Liver (tissue), 8 donors: ENCODE measurements at regions not wholly inside any gene's neighbourhood (a gene's known extent, or its start where the extent isn't known, plus 50 kb on each side); places are given as distances from the start of the nearest gene placed in this dataset.

Source experiments
- DNase-seq: peaks from one replicate; pipeline ENCODE4 v3.0.0-alpha.2; 2017; ENCODE audit warnings: low spot score
- H3K27ac ChIP-seq, 2 donors: one replicate each; pipeline ENCODE4 v1.7.0; 2013; ENCODE audit warnings: inconsistent platforms in 2 of 2, low read length in 2 of 2, control low read depth in 1 of 2, low read depth in 1 of 2, mild to moderate bottlenecking in 1 of 2
- H3K27me3 ChIP-seq, 4 donors: one replicate each; pipeline versions ENCODE4 v1.6.1 to v1.7.0; 2013; ENCODE audit warnings: low read length in 3 of 4, inconsistent platforms in 1 of 4, mild to moderate bottlenecking in 1 of 4, moderate library complexity in 1 of 4; ENCODE audit not compliant: control insufficient read depth in 4 of 4, insufficient read depth in 4 of 4
- H3K36me3 ChIP-seq, 4 donors: one replicate each; pipeline versions ENCODE4 v1.6.1 to v1.7.0; 2013; ENCODE audit warnings: low read length in 3 of 4, mild to moderate bottlenecking in 3 of 4, low read depth in 1 of 4, moderate library complexity in 1 of 4; ENCODE audit not compliant: control insufficient read depth in 4 of 4, insufficient read depth in 3 of 4
- H3K4me1 ChIP-seq, 4 donors: one replicate each; pipeline versions ENCODE4 v1.6.1 to v1.7.0; 2013; ENCODE audit warnings: low read length in 3 of 4, mild to moderate bottlenecking in 3 of 4, moderate library complexity in 1 of 4; ENCODE audit not compliant: control insufficient read depth in 4 of 4, insufficient read depth in 4 of 4
- H3K4me3 ChIP-seq, 3 donors: one replicate each; pipeline versions ENCODE4 v1.6.1 to v1.7.0; 2013; ENCODE audit warnings: low read length in 3 of 3, control low read depth in 1 of 3, low read depth in 1 of 3, mild to moderate bottlenecking in 1 of 3
- H3K9ac ChIP-seq, 2 donors: one replicate each; pipeline ENCODE4 v1.7.0; 2013; ENCODE audit warnings: low read length in 2 of 2, mild to moderate bottlenecking in 2 of 2, moderate library complexity in 2 of 2, control low read depth in 1 of 2, low read depth in 1 of 2
- H3K9me3 ChIP-seq, 4 donors: one replicate each; pipeline versions ENCODE4 v1.6.1 to v1.7.0; 2013; ENCODE audit warnings: low read length in 3 of 4; ENCODE audit not compliant: control insufficient read depth in 4 of 4
- ATF3 ChIP-seq: IDR thresholded peaks from 2 replicates; pipeline ENCODE4 v1.6.1; 2016; ENCODE audit warnings: antibody characterized with exemption
- EGR1 ChIP-seq, 2 donors: IDR thresholded peaks; 2 replicates each; pipeline ENCODE4 v1.6.1; 2016 to 2018; ENCODE audit warnings: antibody characterized with exemption in 2 of 2, low read depth in 2 of 2
- FOXA1 ChIP-seq: IDR thresholded peaks from 2 replicates; pipeline ENCODE4 v1.6.1; 2016; ENCODE audit warnings: antibody characterized with exemption
- FOXA2 ChIP-seq: IDR thresholded peaks from 2 replicates; pipeline ENCODE4 v1.6.1; 2016; ENCODE audit warnings: antibody characterized with exemption
- HNF4A ChIP-seq, 2 donors: conservative IDR thresholded peaks; 2 replicates each; pipeline ENCODE4 v1.6.1; 2016; ENCODE audit warnings: antibody characterized with exemption in 2 of 2, mild to moderate bottlenecking in 2 of 2
- HNF4G ChIP-seq: IDR thresholded peaks from 2 replicates; pipeline ENCODE4 v1.6.1; 2016; ENCODE audit warnings: antibody characterized with exemption
- JUND ChIP-seq, 2 donors: IDR thresholded peaks; 2 replicates each; pipeline ENCODE4 v1.6.1; 2016; ENCODE audit warnings: antibody characterized with exemption in 2 of 2
- MAX ChIP-seq: IDR thresholded peaks from 2 replicates; pipeline ENCODE4 v1.6.1; 2016; ENCODE audit warnings: antibody characterized with exemption
- NR2F2 ChIP-seq: IDR thresholded peaks from 2 replicates; pipeline ENCODE4 v1.6.1; 2016; ENCODE audit warnings: antibody characterized with exemption
- RAD21 ChIP-seq, 2 donors: IDR thresholded peaks; 2 replicates each; pipeline ENCODE4 v1.6.1; 2016; ENCODE audit warnings: antibody characterized with exemption in 2 of 2, mild to moderate bottlenecking in 2 of 2
- REST ChIP-seq: IDR thresholded peaks from 2 replicates; pipeline ENCODE4 v1.6.1; 2016; ENCODE audit warnings: antibody characterized with exemption, mild to moderate bottlenecking
- RXRA ChIP-seq, 2 donors: IDR thresholded peaks; 2 replicates each; pipeline ENCODE4 v1.6.1; 2017 to 2018; ENCODE audit warnings: antibody characterized with exemption in 2 of 2, mild to moderate bottlenecking in 1 of 2
- SP1 ChIP-seq: IDR thresholded peaks from 2 replicates; pipeline ENCODE4 v1.6.1; 2018; ENCODE audit warnings: antibody characterized with exemption, mild to moderate bottlenecking
- WGBS: extraction: QIAGEN DNeasy Blood & Tissue Kit; methylation state at CpG from one replicate; pipeline ENCODE4 v1.1.7; 2013; 5-methylcytosine and 5-hydroxymethylcytosine counted together
- TF ChIP-seq, protein P1 (sequence below): IDR thresholded peaks from 2 replicates; pipeline ENCODE4 v1.6.1; 2016; ENCODE audit warnings: antibody characterized with exemption
- TF ChIP-seq, protein P2 (sequence below): fragments of 150-350 bp; IDR thresholded peaks from 2 replicates; pipeline ENCODE4 v1.5.1; 2017; ENCODE audit warnings: improper control_type of control experiment, low read depth, low read length; ENCODE audit not compliant: missing input control
- donor health status: healthy.
- donor health status: healthy.
- donor health status: healthy.
- donor health status: healthy.
- donor health status: healthy.

GRCh38 chr2:220882507-220882906 is 689.6 kb downstream of the EPHA4 start:
- Histone ChIP-seq H3K27me3 (peaks cover 0 to 3% (median 0%) of the 10 kb centered on the region in 4 donors), H3K27ac (no peak overlapping the region), H3K4me1 (no peaks in the 10 kb centered on the region), H3K9me3 (no peaks in the 10 kb centered on the region), H3K4me3 (no peak overlapping the region), H3K9ac (no peak overlapping the region), H3K36me3 (no peaks in the 10 kb centered on the region)
- TF ChIP-seq EGR1 (IDR thresholded peaks at IDR 0.05; ENCODE audit: low read depth in 2 of 2): no peak
- no peak for TF ChIP-seq REST
- TF ChIP-seq, protein P1, sequence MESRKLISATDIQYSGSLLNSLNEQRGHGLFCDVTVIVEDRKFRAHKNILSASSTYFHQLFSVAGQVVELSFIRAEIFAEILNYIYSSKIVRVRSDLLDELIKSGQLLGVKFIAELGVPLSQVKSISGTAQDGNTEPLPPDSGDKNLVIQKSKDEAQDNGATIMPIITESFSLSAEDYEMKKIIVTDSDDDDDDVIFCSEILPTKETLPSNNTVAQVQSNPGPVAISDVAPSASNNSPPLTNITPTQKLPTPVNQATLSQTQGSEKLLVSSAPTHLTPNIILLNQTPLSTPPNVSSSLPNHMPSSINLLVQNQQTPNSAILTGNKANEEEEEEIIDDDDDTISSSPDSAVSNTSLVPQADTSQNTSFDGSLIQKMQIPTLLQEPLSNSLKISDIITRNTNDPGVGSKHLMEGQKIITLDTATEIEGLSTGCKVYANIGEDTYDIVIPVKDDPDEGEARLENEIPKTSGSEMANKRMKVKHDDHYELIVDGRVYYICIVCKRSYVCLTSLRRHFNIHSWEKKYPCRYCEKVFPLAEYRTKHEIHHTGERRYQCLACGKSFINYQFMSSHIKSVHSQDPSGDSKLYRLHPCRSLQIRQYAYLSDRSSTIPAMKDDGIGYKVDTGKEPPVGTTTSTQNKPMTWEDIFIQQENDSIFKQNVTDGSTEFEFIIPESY: no peak
- no peak for TF ChIP-seq FOXA2
- TF ChIP-seq HNF4G: no peak
- no peak for TF ChIP-seq NR2F2
- no peak for TF ChIP-seq JUND (IDR thresholded peaks at IDR 0.05)
- no peak for TF ChIP-seq RAD21 (IDR thresholded peaks at IDR 0.05)
- TF ChIP-seq HNF4A (conservative IDR thresholded peaks at IDR 0.05): no peak
- no peak for TF ChIP-seq RXRA (IDR thresholded peaks at IDR 0.05)
- no peak for DNase-seq

DNA sequence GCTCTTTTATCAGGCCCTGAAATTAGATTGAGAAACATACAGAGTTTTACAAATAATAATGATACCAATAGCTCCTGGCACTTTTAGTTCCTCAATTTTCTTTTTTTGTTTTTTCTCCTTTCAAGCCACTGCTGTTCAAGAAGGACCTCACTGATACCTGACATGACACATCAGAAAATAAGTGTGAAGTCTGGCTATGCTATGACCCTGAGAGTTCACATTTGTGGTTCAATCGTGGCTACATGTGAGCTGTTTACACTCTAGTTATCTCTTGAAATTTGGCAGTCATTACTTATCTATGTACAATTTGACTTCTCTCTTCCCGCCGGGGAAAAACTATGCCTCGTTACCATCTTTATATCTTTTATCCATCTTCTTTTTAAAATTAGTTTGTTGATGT is 686.5 kb downstream of the EPHA4 start:
- no peak for DNase-seq
- no peak for TF ChIP-seq MAX
- TF ChIP-seq FOXA1: no peak
- no peak for TF ChIP-seq HNF4A (conservative IDR thresholded peaks at IDR 0.05)
- no peak for TF ChIP-seq JUND (IDR thresholded peaks at IDR 0.05)
- no peak for TF ChIP-seq RAD21 (IDR thresholded peaks at IDR 0.05)
- no peak for TF ChIP-seq FOXA2
- no peak for TF ChIP-seq EGR1 (IDR thresholded peaks at IDR 0.05; ENCODE audit: low read depth in 2 of 2)
- no peak for TF ChIP-seq ATF3
- TF ChIP-seq HNF4G: no peak
- TF ChIP-seq, protein P1: no peak
- TF ChIP-seq, protein P2, sequence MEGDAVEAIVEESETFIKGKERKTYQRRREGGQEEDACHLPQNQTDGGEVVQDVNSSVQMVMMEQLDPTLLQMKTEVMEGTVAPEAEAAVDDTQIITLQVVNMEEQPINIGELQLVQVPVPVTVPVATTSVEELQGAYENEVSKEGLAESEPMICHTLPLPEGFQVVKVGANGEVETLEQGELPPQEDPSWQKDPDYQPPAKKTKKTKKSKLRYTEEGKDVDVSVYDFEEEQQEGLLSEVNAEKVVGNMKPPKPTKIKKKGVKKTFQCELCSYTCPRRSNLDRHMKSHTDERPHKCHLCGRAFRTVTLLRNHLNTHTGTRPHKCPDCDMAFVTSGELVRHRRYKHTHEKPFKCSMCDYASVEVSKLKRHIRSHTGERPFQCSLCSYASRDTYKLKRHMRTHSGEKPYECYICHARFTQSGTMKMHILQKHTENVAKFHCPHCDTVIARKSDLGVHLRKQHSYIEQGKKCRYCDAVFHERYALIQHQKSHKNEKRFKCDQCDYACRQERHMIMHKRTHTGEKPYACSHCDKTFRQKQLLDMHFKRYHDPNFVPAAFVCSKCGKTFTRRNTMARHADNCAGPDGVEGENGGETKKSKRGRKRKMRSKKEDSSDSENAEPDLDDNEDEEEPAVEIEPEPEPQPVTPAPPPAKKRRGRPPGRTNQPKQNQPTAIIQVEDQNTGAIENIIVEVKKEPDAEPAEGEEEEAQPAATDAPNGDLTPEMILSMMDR: no peak
- no peak for TF ChIP-seq SP1
- TF ChIP-seq REST: no peak
- TF ChIP-seq NR2F2: no peak
- H3K4me3 ChIP-seq: no peak overlapping the region
- no peaks in the 10 kb centered on the region for H3K9me3 ChIP-seq
- no peaks in the 10 kb centered on the region for H3K4me1 ChIP-seq
- 47% methylated on average over 4 of the region's 4 CpGs for WGBS
- H3K27me3 ChIP-seq: no peaks in the 10 kb centered on the region
- H3K9ac ChIP-seq: no peak overlapping the region
- H3K36me3 ChIP-seq: no peaks in the 10 kb centered on the region
- H3K27ac ChIP-seq: no peak overlapping the region
